Liver (tissue), 7 donors: ENCODE measurements at regions not wholly inside any gene's neighbourhood (a gene's known extent, or its start where the extent isn't known, plus 50 kb on each side); places are given as distances from the start of the nearest gene placed in this dataset.

Experiments
- DNase-seq: peaks from one replicate; pipeline ENCODE4 v3.0.0-alpha.2; 2017; ENCODE audit warnings: low spot score
- H3K27ac ChIP-seq, 2 donors: one replicate each; pipeline ENCODE4 v1.7.0; 2013; ENCODE audit warnings: inconsistent platforms in 2 of 2, low read length in 2 of 2, control low read depth in 1 of 2, low read depth in 1 of 2, mild to moderate bottlenecking in 1 of 2
- H3K27me3 ChIP-seq, 4 donors: one replicate each; pipeline versions ENCODE4 v1.6.1 to v1.7.0; 2013; ENCODE audit warnings: low read length in 3 of 4, inconsistent platforms in 1 of 4, mild to moderate bottlenecking in 1 of 4, moderate library complexity in 1 of 4; ENCODE audit not compliant: control insufficient read depth in 4 of 4, insufficient read depth in 4 of 4
- H3K36me3 ChIP-seq, 4 donors: one replicate each; pipeline versions ENCODE4 v1.6.1 to v1.7.0; 2013; ENCODE audit warnings: low read length in 3 of 4, mild to moderate bottlenecking in 3 of 4, low read depth in 1 of 4, moderate library complexity in 1 of 4; ENCODE audit not compliant: control insufficient read depth in 4 of 4, insufficient read depth in 3 of 4
- H3K4me1 ChIP-seq, 4 donors: one replicate each; pipeline versions ENCODE4 v1.6.1 to v1.7.0; 2013; ENCODE audit warnings: low read length in 3 of 4, mild to moderate bottlenecking in 3 of 4, moderate library complexity in 1 of 4; ENCODE audit not compliant: control insufficient read depth in 4 of 4, insufficient read depth in 4 of 4
- H3K4me3 ChIP-seq, 3 donors: one replicate each; pipeline versions ENCODE4 v1.6.1 to v1.7.0; 2013; ENCODE audit warnings: low read length in 3 of 3, control low read depth in 1 of 3, low read depth in 1 of 3, mild to moderate bottlenecking in 1 of 3
- H3K9ac ChIP-seq, 2 donors: one replicate each; pipeline ENCODE4 v1.7.0; 2013; ENCODE audit warnings: low read length in 2 of 2, mild to moderate bottlenecking in 2 of 2, moderate library complexity in 2 of 2, control low read depth in 1 of 2, low read depth in 1 of 2
- H3K9me3 ChIP-seq, 4 donors: one replicate each; pipeline versions ENCODE4 v1.6.1 to v1.7.0; 2013; ENCODE audit warnings: low read length in 3 of 4; ENCODE audit not compliant: control insufficient read depth in 4 of 4
- EGR1 ChIP-seq, 2 donors: IDR thresholded peaks; 2 replicates each; pipeline ENCODE4 v1.6.1; 2016 to 2018; ENCODE audit warnings: antibody characterized with exemption in 2 of 2, low read depth in 2 of 2
- FOXA1 ChIP-seq: IDR thresholded peaks from 2 replicates; pipeline ENCODE4 v1.6.1; 2016; ENCODE audit warnings: antibody characterized with exemption
- FOXA2 ChIP-seq: IDR thresholded peaks from 2 replicates; pipeline ENCODE4 v1.6.1; 2016; ENCODE audit warnings: antibody characterized with exemption
- GABPA ChIP-seq, 2 donors: IDR thresholded peaks in 1 of 2; conservative IDR thresholded peaks in 1 of 2; 2 replicates each; pipeline ENCODE4 v1.6.1; 2016; ENCODE audit warnings: antibody characterized with exemption in 2 of 2, mild to moderate bottlenecking in 1 of 2, moderate library complexity in 1 of 2
- HNF4A ChIP-seq, 2 donors: conservative IDR thresholded peaks; 2 replicates each; pipeline ENCODE4 v1.6.1; 2016; ENCODE audit warnings: antibody characterized with exemption in 2 of 2, mild to moderate bottlenecking in 2 of 2
- HNF4G ChIP-seq: IDR thresholded peaks from 2 replicates; pipeline ENCODE4 v1.6.1; 2016; ENCODE audit warnings: antibody characterized with exemption
- JUND ChIP-seq, 2 donors: IDR thresholded peaks; 2 replicates each; pipeline ENCODE4 v1.6.1; 2016; ENCODE audit warnings: antibody characterized with exemption in 2 of 2
- NR2F2 ChIP-seq: IDR thresholded peaks from 2 replicates; pipeline ENCODE4 v1.6.1; 2016; ENCODE audit warnings: antibody characterized with exemption
- RAD21 ChIP-seq, 2 donors: IDR thresholded peaks; 2 replicates each; pipeline ENCODE4 v1.6.1; 2016; ENCODE audit warnings: antibody characterized with exemption in 2 of 2, mild to moderate bottlenecking in 2 of 2
- RXRA ChIP-seq, 2 donors: IDR thresholded peaks; 2 replicates each; pipeline ENCODE4 v1.6.1; 2017 to 2018; ENCODE audit warnings: antibody characterized with exemption in 2 of 2, mild to moderate bottlenecking in 1 of 2
- SP1 ChIP-seq: IDR thresholded peaks from 2 replicates; pipeline ENCODE4 v1.6.1; 2018; ENCODE audit warnings: antibody characterized with exemption, mild to moderate bottlenecking
- TAF1 ChIP-seq: conservative IDR thresholded peaks from 2 replicates; pipeline ENCODE4 v1.6.1; 2016; ENCODE audit warnings: antibody characterized with exemption, mild to moderate bottlenecking
- YY1 ChIP-seq: IDR thresholded peaks from 2 replicates; pipeline ENCODE4 v1.6.1; 2016; ENCODE audit warnings: antibody characterized with exemption, mild to moderate bottlenecking
- WGBS: extraction: QIAGEN DNeasy Blood & Tissue Kit; methylation state at CpG from one replicate; pipeline ENCODE4 v1.1.7; 2013; 5-methylcytosine and 5-hydroxymethylcytosine counted together
- TF ChIP-seq, protein P1 (sequence below): IDR thresholded peaks from 2 replicates; pipeline ENCODE4 v1.6.1; 2016; ENCODE audit warnings: antibody characterized with exemption
- TF ChIP-seq, protein P2 (sequence below): IDR thresholded peaks from 2 replicates; pipeline ENCODE4 v1.6.1; 2016; ENCODE audit warnings: antibody characterized with exemption
- TF ChIP-seq, protein P3 (sequence below): IDR thresholded peaks from 2 replicates; pipeline ENCODE4 v1.6.1; 2016; ENCODE audit warnings: antibody characterized with exemption, mild to moderate bottlenecking
- TF ChIP-seq, protein P4 (sequence below): IDR thresholded peaks from 2 replicates; pipeline ENCODE4 v1.6.1; 2016; ENCODE audit warnings: antibody characterized with exemption
- donor health status: healthy.
- donor health status: healthy.
- donor health status: healthy.
- donor health status: healthy.

DNA sequence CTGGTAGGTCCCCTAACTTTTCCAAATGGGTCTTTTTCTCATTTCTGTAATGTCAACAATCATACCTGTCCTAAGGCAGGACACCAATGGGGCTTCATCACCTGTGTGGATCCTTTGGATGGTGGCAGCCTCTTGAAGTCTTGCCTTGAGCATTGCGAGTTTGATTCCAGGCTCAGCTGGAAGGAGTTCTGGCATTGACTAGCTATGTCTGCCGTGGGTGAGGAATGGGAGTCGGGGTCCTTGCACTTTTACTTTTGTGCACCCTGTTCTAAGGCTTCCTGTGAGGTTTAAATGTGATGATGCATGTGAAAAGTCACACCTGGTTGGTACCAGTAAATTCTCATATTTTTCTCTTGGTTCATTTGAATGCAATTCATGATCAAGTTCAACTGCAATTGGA, 55.9 kb upstream of the CTBP2 start:
- H3K4me1 ChIP-seq = no peaks in the 10 kb centered on the region
- no peak for DNase-seq
- no peak for TF ChIP-seq JUND (IDR thresholded peaks at IDR 0.05)
- no peak for TF ChIP-seq FOXA2
- TF ChIP-seq SP1 = no peak
- TF ChIP-seq, protein P1, sequence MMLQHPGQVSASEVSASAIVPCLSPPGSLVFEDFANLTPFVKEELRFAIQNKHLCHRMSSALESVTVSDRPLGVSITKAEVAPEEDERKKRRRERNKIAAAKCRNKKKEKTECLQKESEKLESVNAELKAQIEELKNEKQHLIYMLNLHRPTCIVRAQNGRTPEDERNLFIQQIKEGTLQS = no peak
- TF ChIP-seq HNF4G = no peak
- no peak for TF ChIP-seq NR2F2
- TF ChIP-seq GABPA (IDR thresholded peaks at IDR 0.05 in 1 of 2, conservative IDR thresholded peaks at IDR 0.05 in 1 of 2) = no peak
- TF ChIP-seq, protein P2, sequence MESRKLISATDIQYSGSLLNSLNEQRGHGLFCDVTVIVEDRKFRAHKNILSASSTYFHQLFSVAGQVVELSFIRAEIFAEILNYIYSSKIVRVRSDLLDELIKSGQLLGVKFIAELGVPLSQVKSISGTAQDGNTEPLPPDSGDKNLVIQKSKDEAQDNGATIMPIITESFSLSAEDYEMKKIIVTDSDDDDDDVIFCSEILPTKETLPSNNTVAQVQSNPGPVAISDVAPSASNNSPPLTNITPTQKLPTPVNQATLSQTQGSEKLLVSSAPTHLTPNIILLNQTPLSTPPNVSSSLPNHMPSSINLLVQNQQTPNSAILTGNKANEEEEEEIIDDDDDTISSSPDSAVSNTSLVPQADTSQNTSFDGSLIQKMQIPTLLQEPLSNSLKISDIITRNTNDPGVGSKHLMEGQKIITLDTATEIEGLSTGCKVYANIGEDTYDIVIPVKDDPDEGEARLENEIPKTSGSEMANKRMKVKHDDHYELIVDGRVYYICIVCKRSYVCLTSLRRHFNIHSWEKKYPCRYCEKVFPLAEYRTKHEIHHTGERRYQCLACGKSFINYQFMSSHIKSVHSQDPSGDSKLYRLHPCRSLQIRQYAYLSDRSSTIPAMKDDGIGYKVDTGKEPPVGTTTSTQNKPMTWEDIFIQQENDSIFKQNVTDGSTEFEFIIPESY = no peak
- no peak for TF ChIP-seq YY1
- TF ChIP-seq TAF1 = no peak
- no peak for TF ChIP-seq HNF4A (conservative IDR thresholded peaks at IDR 0.05)
- TF ChIP-seq, protein P3, sequence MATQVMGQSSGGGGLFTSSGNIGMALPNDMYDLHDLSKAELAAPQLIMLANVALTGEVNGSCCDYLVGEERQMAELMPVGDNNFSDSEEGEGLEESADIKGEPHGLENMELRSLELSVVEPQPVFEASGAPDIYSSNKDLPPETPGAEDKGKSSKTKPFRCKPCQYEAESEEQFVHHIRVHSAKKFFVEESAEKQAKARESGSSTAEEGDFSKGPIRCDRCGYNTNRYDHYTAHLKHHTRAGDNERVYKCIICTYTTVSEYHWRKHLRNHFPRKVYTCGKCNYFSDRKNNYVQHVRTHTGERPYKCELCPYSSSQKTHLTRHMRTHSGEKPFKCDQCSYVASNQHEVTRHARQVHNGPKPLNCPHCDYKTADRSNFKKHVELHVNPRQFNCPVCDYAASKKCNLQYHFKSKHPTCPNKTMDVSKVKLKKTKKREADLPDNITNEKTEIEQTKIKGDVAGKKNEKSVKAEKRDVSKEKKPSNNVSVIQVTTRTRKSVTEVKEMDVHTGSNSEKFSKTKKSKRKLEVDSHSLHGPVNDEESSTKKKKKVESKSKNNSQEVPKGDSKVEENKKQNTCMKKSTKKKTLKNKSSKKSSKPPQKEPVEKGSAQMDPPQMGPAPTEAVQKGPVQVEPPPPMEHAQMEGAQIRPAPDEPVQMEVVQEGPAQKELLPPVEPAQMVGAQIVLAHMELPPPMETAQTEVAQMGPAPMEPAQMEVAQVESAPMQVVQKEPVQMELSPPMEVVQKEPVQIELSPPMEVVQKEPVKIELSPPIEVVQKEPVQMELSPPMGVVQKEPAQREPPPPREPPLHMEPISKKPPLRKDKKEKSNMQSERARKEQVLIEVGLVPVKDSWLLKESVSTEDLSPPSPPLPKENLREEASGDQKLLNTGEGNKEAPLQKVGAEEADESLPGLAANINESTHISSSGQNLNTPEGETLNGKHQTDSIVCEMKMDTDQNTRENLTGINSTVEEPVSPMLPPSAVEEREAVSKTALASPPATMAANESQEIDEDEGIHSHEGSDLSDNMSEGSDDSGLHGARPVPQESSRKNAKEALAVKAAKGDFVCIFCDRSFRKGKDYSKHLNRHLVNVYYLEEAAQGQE = no peak
- no peak overlapping the region for H3K4me3 ChIP-seq
- no peak overlapping the region for H3K9ac ChIP-seq
- WGBS = 84% methylated on average over 3 of the region's 3 CpGs
- H3K27ac ChIP-seq = no peak overlapping the region
- no peaks in the 10 kb centered on the region for H3K36me3 ChIP-seq
- H3K9me3 ChIP-seq = no peaks in the 10 kb centered on the region
- no peaks in the 10 kb centered on the region for H3K27me3 ChIP-seq

DNA sequence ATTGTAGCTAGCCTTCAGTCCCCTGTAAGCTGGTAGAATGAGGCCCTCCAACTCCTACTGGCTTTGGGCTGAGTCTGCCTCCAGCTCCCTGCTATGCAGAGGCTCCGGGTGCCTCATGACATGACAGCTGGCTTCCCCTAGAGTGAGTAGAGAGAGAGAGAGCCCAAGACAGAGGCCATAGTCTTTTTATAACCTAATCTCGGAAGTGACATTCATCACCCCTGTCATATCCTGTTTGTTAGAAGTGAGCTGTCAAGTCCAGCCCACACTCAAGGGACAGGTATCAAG, 53.9 kb upstream of the CTBP2 start:
- Histone ChIP-seq H3K27ac (no peak overlapping the region), H3K4me3 (no peak overlapping the region), H3K9ac (no peak overlapping the region), H3K9me3 (no peaks in the 10 kb centered on the region), H3K27me3 (no peaks in the 10 kb centered on the region), H3K36me3 (no peaks in the 10 kb centered on the region), H3K4me1 (no peaks in the 10 kb centered on the region)
- no peak for DNase-seq
- 80% methylated on average over 2 of the region's 2 CpGs for WGBS
- TF ChIP-seq RAD21 (IDR thresholded peaks at IDR 0.05) (no peak), SP1 (no peak), NR2F2 (no peak), EGR1 (IDR thresholded peaks at IDR 0.05; ENCODE audit: low read depth in 2 of 2) (no peak), RXRA (IDR thresholded peaks at IDR 0.05) (no peak), FOXA1 (no peak), HNF4A (conservative IDR thresholded peaks at IDR 0.05) (no peak), FOXA2 (no peak), YY1 (no peak), TAF1 (no peak)
- TF ChIP-seq, protein P4, sequence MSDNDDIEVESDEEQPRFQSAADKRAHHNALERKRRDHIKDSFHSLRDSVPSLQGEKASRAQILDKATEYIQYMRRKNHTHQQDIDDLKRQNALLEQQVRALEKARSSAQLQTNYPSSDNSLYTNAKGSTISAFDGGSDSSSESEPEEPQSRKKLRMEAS = no peak
- TF ChIP-seq, protein P1 = no peak
